Activated naive CD4-positive, alpha-beta T cell treated with anti-CD3 and anti-CD28 coated beads, Interleukin-2, amount 10 ng/mL, durations not matched to agents 7 days and 5 days (primary cell): ENCODE measurements at regions not wholly inside any gene's neighbourhood (a gene's known extent, or its start where the extent isn't known, plus 50 kb on each side); places are given as distances from the start of the nearest gene placed in this dataset.
A peak's percentile ranks its signal among the peaks of the same experiment; 100 is the strongest.

Source experiments
- CTCF ChIA-PET: fragments of 350-600 bp; sonication (Branson Sonifier 250); formaldehyde crosslinking; loops from one replicate; lab custom pipeline; 2021; ENCODE audit warnings: antibody characterized with exemption; lab: Charles Lee
- DNase-seq: peaks from one replicate; pipeline ENCODE4 v3.0.0-alpha.2; 2020
- H3K27ac Mint-ChIP-seq: one replicate; pipeline ENCODE4 v1.8.0; 2021; ENCODE audit warnings: mild to moderate bottlenecking, moderate library complexity, mixed read lengths
- H3K27me3 Mint-ChIP-seq: one replicate; pipeline ENCODE4 v1.8.0; 2021; ENCODE audit warnings: mild to moderate bottlenecking, mixed read lengths
- H3K36me3 Mint-ChIP-seq: one replicate; pipeline ENCODE4 v1.8.0; 2021; ENCODE audit warnings: mixed read lengths
- H3K4me1 Mint-ChIP-seq: one replicate; pipeline ENCODE4 v1.8.0; 2021; ENCODE audit warnings: mixed read lengths
- H3K4me3 Mint-ChIP-seq: one replicate; pipeline ENCODE4 v1.8.0; 2021; ENCODE audit warnings: mild to moderate bottlenecking, moderate library complexity, mixed read lengths
- H3K9me3 Mint-ChIP-seq: one replicate; pipeline ENCODE4 v1.8.0; 2021; ENCODE audit warnings: mixed read lengths

DNA sequence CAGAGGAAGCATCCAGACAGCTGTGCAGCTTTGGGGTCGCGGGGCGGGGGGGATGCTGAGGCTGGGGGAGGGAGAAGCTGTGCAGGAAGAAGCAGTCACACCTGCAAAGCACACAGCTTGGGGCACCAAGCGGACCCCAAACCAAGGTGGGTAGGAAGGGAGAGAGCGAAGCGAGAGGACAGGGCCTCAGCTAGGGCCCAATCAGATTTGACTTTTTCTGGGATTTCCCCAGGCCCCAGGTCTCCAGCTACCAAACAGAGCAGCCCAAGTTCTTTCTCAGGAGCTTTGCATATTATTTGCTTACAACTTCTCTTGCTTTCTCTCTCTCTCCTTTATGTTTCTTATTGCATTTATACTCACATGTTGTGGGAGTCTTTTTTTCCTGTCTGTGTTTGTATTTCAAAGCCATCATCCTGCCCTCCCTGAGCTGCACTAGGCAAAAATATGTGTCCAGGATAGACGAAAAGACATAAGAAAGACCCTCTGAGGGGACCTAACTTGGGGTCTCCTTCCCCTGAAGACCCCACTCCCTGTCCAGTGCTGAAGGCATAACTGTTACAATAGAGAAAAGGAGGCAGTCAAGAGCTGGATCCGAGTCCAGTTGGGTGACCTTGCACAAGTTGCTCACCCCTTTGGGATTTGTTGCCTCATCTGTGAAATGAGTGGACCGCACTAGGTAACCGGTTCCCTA lies 50.6 kb upstream of the SMNDC1 start:
- no peak overlapping the region for H3K4me3 Mint-ChIP-seq
- DNase-seq: no peak
- peaks cover 63% of the 10 kb centered on the region for H3K4me1 Mint-ChIP-seq
- H3K27me3 Mint-ChIP-seq: peaks cover 19% of the 10 kb centered on the region
- H3K27ac Mint-ChIP-seq: peak overlapping the region; percentile 95
- H3K36me3 Mint-ChIP-seq: no peaks in the 10 kb centered on the region
- H3K9me3 Mint-ChIP-seq: no peaks in the 10 kb centered on the region
- CTCF ChIA-PET: interaction anchor here (0.8 to 5.8 kb wide), 30 partner anchors 10 to 215 kb away, joined by 3 to 122 read pairs (median 7); partner anchors contain the start of gene SMNDC1

- peaks cover 25% of the 10 kb centered on the region for H3K27me3 Mint-ChIP-seq
- no peaks in the 10 kb centered on the region for H3K9me3 Mint-ChIP-seq
- CTCF ChIA-PET: interaction anchor here (0.9 to 5.8 kb wide), 18 partner anchors 10 to 215 kb away, joined by 3 to 122 read pairs (median 14); partner anchors contain the start of gene SMNDC1
- no peaks in the 10 kb centered on the region for H3K36me3 Mint-ChIP-seq
- H3K4me1 Mint-ChIP-seq: peaks cover 67% of the 10 kb centered on the region
- peak; percentile 44 for DNase-seq
- H3K4me3 Mint-ChIP-seq: peak overlapping the region; percentile 63
- H3K27ac Mint-ChIP-seq: peak overlapping the region; percentile 95
Observed at GRCh38 chr10:110355922-110356627, 51.4 kb upstream of the SMNDC1 start.

DNA sequence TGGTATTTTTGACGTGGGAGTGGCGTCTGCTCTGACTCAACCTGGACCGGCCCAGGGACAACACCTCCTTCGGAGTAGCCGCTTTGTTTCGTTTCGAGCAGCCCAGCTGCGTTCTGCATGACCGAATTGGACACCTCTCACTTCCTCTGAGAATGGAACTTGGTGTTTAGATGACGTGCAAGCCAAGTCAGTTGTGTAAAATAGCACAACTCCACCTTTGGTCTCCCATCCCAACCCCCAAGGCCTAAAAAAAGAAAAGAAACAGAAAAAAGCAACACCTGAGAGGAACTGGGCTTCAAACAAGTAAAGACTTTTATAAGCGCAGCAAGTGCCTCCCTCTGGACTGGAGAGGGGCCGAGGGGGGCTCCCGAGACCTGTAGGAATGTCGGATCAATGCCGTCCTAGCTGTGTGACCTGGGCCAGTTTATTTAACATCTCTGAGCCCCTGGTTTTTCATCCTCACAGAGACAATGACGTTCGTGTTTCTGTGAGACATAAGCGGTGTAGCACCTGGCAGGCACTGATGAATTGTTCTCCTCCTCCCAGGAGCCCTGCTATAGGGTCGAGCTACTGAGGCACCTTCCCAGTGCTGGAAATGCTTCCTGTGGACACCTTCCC lies 52.0 kb upstream of the SMNDC1 start:
- H3K4me1 Mint-ChIP-seq: peaks cover 68% of the 10 kb centered on the region
- peaks cover 19% of the 10 kb centered on the region for H3K27me3 Mint-ChIP-seq
- peak overlapping the region; percentile 63 for H3K4me3 Mint-ChIP-seq
- no peaks in the 10 kb centered on the region for H3K9me3 Mint-ChIP-seq
- H3K36me3 Mint-ChIP-seq: no peaks in the 10 kb centered on the region
- DNase-seq: peak; percentile 77
- CTCF ChIA-PET: interaction anchor here (1.2 to 5.8 kb wide), 6 partner anchors 9 to 189 kb away, joined by 3 to 122 read pairs (median 18); no protein-coding TSS in a partner anchor
- H3K27ac Mint-ChIP-seq: peak overlapping the region; percentile 95

DNA sequence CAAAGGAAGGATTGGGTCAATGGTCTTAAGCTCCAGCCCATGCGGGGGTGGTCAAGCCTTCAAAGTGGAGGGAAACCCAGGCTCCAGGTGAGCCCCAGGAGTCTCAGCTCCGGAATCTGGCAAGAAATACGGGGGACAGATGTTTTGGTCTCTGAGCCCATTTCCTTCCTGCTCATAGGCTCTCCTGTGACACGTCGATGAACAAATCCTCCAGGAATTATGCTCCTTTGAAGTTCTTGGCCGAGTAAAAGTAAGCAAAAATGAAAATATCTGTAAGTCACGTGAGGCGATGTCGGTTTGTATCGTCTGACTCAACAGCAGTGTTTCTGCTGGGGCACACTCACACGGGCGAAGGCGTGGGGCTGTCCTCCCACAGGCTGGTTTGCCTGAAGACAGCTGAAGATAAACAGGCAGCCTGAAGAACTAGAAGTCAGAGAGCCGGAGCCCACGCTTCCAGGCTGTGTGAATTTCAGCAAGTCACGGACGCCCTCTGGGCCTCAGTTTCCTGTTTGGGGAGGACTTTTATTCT lies 52.6 kb upstream of the SMNDC1 start:
- Mint-ChIP-seq H3K9me3 (no peaks in the 10 kb centered on the region), H3K4me3 (peak overlapping the region; percentile 8), H3K27me3 (peaks cover 19% of the 10 kb centered on the region), H3K4me1 (peaks cover 73% of the 10 kb centered on the region), H3K36me3 (no peaks in the 10 kb centered on the region), H3K27ac (peak overlapping the region; percentile 95)
- peak; percentile 54 for DNase-seq
- CTCF ChIA-PET: interaction anchor here (1.2 to 5.8 kb wide), 4 partner anchors 8 to 188 kb away, joined by 3 to 122 read pairs (median 30); no protein-coding TSS in a partner anchor

DNA sequence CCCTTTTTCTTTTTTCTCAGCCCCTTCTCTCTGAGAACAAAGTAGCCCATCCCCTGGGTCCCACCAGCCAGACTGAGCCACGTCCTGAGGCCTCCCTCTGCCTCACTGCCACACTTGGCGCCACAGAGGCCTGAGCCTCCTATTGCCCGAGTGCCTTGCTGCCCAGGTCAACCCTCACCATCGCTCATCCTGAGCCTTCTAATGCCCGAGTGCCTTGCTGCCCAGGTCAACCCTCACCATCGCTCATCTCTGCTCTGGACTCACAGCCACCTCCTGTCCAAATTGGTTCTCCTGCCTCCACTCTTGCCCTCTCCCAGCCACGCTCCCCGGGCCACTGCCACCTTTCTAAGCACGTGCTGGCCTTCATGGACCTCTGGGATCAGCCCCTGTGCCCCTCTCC lies 53.2 kb upstream of the SMNDC1 start:
- no peaks in the 10 kb centered on the region for H3K9me3 Mint-ChIP-seq
- H3K27me3 Mint-ChIP-seq: peaks cover 19% of the 10 kb centered on the region
- H3K4me3 Mint-ChIP-seq: peak overlapping the region; percentile 8
- peak overlapping the region; percentile 95 for H3K27ac Mint-ChIP-seq
- no peaks in the 10 kb centered on the region for H3K36me3 Mint-ChIP-seq
- DNase-seq: no peak
- CTCF ChIA-PET: no interaction called here
- H3K4me1 Mint-ChIP-seq: peaks cover 73% of the 10 kb centered on the region

GRCh38 chr10:110358278-110358677 lies 53.6 kb upstream of the SMNDC1 start:
- no peak for DNase-seq
- CTCF ChIA-PET: no interaction called here
- Mint-ChIP-seq H3K9me3 (no peaks in the 10 kb centered on the region), H3K27me3 (peaks cover 17% of the 10 kb centered on the region), H3K4me1 (peaks cover 75% of the 10 kb centered on the region), H3K27ac (peak overlapping the region; percentile 95), H3K36me3 (no peaks in the 10 kb centered on the region), H3K4me3 (no peak overlapping the region)

DNA sequence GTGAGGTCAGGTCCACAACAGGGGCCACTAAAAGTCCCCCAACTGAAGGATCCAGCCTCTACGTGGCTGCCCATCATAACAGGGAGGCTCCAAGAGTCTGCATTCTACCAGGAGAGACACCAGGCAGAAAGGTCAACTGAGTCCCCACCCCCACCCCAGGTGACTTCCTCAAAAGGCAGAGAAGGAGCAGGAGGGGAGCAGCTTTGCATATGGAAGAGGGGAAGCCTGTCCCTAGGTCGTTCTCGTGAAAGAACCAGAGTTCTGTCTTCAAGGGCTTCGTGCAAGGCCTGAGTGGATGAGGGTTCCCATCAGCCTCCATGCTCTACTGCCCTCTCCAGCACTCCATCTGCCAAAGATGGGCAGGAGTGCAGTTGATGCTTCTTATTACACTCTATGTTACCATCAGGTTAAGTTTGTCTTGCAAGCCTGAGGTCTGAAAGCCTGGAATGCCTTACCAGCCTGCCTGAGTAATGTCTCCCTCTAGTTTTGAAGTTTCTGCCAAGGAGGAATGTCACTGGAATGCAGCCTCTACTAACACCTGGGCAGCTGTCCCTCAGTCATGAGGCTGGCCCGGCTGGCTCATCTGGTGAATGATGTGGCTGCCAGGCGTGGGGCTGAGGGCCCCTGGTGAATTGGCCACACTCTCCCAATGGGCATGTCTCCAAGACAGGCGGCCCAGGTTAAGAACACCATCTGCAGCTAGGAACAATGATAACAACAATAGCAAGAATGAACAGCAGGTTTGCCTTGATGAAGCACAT lies 54.3 kb upstream of the SMNDC1 start:
- peaks cover 73% of the 10 kb centered on the region for H3K4me1 Mint-ChIP-seq
- no peak for DNase-seq

DNA sequence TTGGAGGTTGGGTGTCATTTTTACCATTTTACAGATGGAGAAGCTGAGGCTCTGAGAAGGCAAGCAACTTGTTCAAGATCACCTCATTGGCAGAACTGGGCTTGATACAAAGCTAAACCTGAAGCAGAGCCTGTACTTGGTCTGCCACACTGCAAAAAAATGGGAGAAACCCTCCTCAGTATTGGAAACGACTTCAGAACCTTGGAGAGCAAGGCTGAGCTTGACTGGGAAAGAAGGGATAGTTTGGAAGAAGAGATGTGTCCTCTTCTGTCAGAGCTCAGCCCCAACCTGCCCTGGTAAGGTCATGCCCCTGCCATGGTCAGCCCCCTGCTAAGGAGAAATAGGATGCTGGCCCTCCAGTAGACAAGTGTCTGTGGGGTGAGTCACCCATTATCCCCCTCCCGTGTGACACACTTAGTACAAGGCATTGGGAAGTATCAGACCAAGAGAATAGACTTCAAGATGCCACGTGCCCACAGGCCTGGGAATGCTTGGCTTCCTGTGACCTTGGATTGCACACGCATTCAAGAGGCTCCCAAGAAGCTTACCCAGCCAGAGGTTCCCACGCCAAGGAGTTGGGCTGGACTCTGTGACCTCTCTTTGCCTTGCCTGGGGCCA lies 56.2 kb upstream of the SMNDC1 start:
- Mint-ChIP-seq H3K27ac (no peak overlapping the region), H3K36me3 (no peaks in the 10 kb centered on the region), H3K4me1 (peaks cover 56% of the 10 kb centered on the region), H3K27me3 (peaks cover 13% of the 10 kb centered on the region), H3K9me3 (no peaks in the 10 kb centered on the region), H3K4me3 (no peak overlapping the region)
- CTCF ChIA-PET: interaction anchor here (1.3 kb wide), 1 partner anchor 51 kb away, joined by 3 read pairs; no protein-coding TSS in a partner anchor
- DNase-seq: no peak

More for the DNA sequence above, 54.3 kb upstream of the SMNDC1 start:
- CTCF ChIA-PET: no interaction called here
- H3K9me3 Mint-ChIP-seq: no peaks in the 10 kb centered on the region
- H3K27me3 Mint-ChIP-seq: peaks cover 13% of the 10 kb centered on the region
- H3K27ac Mint-ChIP-seq: no peak overlapping the region
- no peaks in the 10 kb centered on the region for H3K36me3 Mint-ChIP-seq
- H3K4me3 Mint-ChIP-seq: no peak overlapping the region

- Mint-ChIP-seq H3K9me3 (no peaks in the 10 kb centered on the region), H3K27ac (no peak overlapping the region), H3K27me3 (peaks cover 13% of the 10 kb centered on the region), H3K36me3 (no peaks in the 10 kb centered on the region), H3K4me3 (no peak overlapping the region), H3K4me1 (peaks cover 46% of the 10 kb centered on the region)
- CTCF ChIA-PET: interaction anchor here (0.6 kb wide), 1 partner anchor 50 kb away, joined by 3 read pairs; no protein-coding TSS in a partner anchor
- no peak for DNase-seq
Observed at GRCh38 chr10:110361800-110362456, 57.2 kb upstream of the SMNDC1 start.

DNA sequence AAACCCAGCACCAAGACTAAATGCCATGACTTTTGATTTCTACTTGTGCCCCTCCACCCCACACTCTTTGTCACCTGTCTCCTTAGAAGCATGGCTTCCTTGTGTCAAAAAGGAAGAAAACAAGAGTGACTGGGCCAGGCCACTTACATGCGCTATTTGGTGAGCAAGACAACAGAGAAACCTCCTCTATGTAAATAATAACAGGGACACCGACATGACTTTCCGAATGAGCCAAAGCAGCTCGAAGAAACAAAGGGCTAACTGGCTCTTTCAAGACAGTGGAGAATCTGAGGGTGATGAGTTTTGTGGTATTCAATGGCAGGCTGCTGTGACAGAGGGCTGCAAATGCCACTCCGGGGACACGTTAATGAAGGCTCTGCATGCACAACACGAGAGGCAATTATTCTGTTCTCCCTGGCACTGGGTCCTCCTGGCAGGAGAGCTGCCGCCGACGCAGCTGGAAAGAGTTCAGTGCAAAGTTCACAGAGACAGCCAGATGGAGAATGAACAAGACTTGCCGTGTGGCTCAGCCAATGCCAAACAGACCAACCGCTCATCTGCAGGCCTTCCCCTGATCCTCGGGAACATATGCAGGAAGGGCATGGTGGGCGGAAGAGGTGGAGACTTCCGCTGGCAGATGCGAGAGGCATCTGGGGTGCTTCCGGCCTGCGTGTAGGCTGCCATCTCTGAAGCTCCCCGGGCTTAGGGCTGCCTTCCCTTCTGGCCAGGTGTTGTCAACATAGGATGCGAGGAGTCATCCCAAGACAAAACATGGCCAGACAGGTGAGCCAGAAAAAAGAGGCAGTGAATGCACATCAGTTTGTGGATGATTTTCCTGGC lies 59.1 kb upstream of the SMNDC1 start:
- H3K27me3 Mint-ChIP-seq: peaks cover 13% of the 10 kb centered on the region
- CTCF ChIA-PET: interaction anchor here (1.8 kb wide), 1 partner anchor 135 kb away, joined by 4 read pairs; no protein-coding TSS in a partner anchor
- H3K9me3 Mint-ChIP-seq: no peaks in the 10 kb centered on the region
- H3K36me3 Mint-ChIP-seq: no peaks in the 10 kb centered on the region
- peak overlapping the region; percentile 4 for H3K4me3 Mint-ChIP-seq
- peak overlapping the region; percentile 64 for H3K27ac Mint-ChIP-seq
- peaks cover 30% of the 10 kb centered on the region for H3K4me1 Mint-ChIP-seq
- no peak for DNase-seq

GRCh38 chr10:110364531-110364937 lies 59.8 kb upstream of the SMNDC1 start:
- Mint-ChIP-seq H3K9me3 (no peaks in the 10 kb centered on the region), H3K4me1 (peaks cover 25% of the 10 kb centered on the region), H3K36me3 (no peaks in the 10 kb centered on the region), H3K27ac (no peak overlapping the region), H3K4me3 (no peak overlapping the region), H3K27me3 (peaks cover 10% of the 10 kb centered on the region)
- no peak for DNase-seq
- CTCF ChIA-PET: interaction anchor here (3.0 kb wide), 1 partner anchor 10 kb away, joined by 18 read pairs; no protein-coding TSS in a partner anchor
